ENCODE measurements at regions not wholly inside any gene's neighbourhood (a gene's known extent, or its start where the extent isn't known, plus 50 kb on each side); places are given as distances from the start of the nearest gene placed in this dataset.

- TF ChIP-seq CTCF (IDR thresholded peaks at IDR 0.05) = no peak
- no peak for TF ChIP-seq EZH2phosphoT487 (IDR thresholded peaks at IDR 0.05)
Measured at GRCh38 chr14:37779480-37779879, 184.1 kb downstream of the TTC6 start.
